WTC11 (cell line): ENCODE measurements at regions not wholly inside any gene's neighbourhood (a gene's known extent, or its start where the extent isn't known, plus 50 kb on each side); places are given as distances from the start of the nearest gene placed in this dataset.

ENCODE experiments used
- ATAC-seq: fragments of 200-7000 bp; cut with Tn5 transposase; 2 replicates; pipeline ENCODE4 v1.10.0; 2021; ENCODE audit warnings: mild to moderate bottlenecking, moderate library complexity
- CTCF ChIA-PET: fragments of 300-600 bp; sonication (Branson Sonifier 250); formaldehyde crosslinking; loops from one replicate; lab custom pipeline; 2021; ENCODE audit warnings: antibody characterized with exemption; lab: Charles Lee
- POLR2A ChIA-PET: fragments of 350-600 bp; sonication (Branson Sonifier 250); formaldehyde crosslinking; loops from one replicate; lab custom pipeline; 2021; ENCODE audit warnings: antibody characterized with exemption; lab: Charles Lee
- DNase-seq: peaks from one replicate; pipeline ENCODE4 v3.0.0; 2021; ENCODE audit warnings: low spot score
- H3K27ac Mint-ChIP-seq: 2 replicates; pipeline ENCODE4 v1.8.0; 2021; ENCODE audit warnings: mixed read lengths
- H3K27me3 Mint-ChIP-seq: 2 replicates; pipeline ENCODE4 v1.8.0; 2021; ENCODE audit warnings: low read depth, mild to moderate bottlenecking, moderate library complexity, mixed read lengths
- H3K36me3 Mint-ChIP-seq: 2 replicates; pipeline ENCODE4 v1.8.0; 2021; ENCODE audit warnings: mixed read lengths
- H3K4me1 Mint-ChIP-seq: 2 replicates; pipeline ENCODE4 v1.8.0; 2022; ENCODE audit warnings: mixed read lengths
- H3K4me3 Mint-ChIP-seq: 2 replicates; pipeline ENCODE4 v1.8.0; 2021; ENCODE audit warnings: mild to moderate bottlenecking, moderate library complexity, mixed read lengths
- H3K9me3 Mint-ChIP-seq: 2 replicates; pipeline ENCODE4 v1.8.0; 2021; ENCODE audit warnings: mixed read lengths
- CBFB ChIP-seq: sonication (generic); formaldehyde crosslinking; IDR thresholded peaks from 2 replicates; pipeline ENCODE4 v1.8.1; 2022; ENCODE audit warnings: mild to moderate bottlenecking, low read depth, missing genetic modification reagents
- GABPB1 ChIP-seq: sonication (generic); formaldehyde crosslinking; IDR thresholded peaks from 2 replicates; pipeline ENCODE4 v1.8.1; 2023; ENCODE audit warnings: mild to moderate bottlenecking, missing genetic modification reagents
- IRF2 ChIP-seq: sonication (generic); formaldehyde crosslinking; IDR thresholded peaks from 2 replicates; pipeline ENCODE4 v1.8.0; 2022; ENCODE audit warnings: low read depth, missing genetic modification reagents, borderline replicate concordance
- NFE2L1 ChIP-seq: sonication (generic); formaldehyde crosslinking; IDR thresholded peaks from 2 replicates; pipeline ENCODE4 v1.8.1; 2023; ENCODE audit warnings: missing genetic modification reagents
- SMAD4 ChIP-seq: sonication (generic); formaldehyde crosslinking; IDR thresholded peaks from 2 replicates; pipeline ENCODE4 v1.8.0; 2022; ENCODE audit warnings: mild to moderate bottlenecking, missing genetic modification reagents
- TEAD1 ChIP-seq: sonication (generic); formaldehyde crosslinking; IDR thresholded peaks from 2 replicates; pipeline ENCODE4 v1.8.0; 2022; ENCODE audit warnings: mild to moderate bottlenecking, missing genetic modification reagents
- TP53 ChIP-seq: sonication (generic); formaldehyde crosslinking; IDR thresholded peaks from 2 replicates; pipeline ENCODE4 v1.8.1; 2023; ENCODE audit warnings: mild to moderate bottlenecking, missing genetic modification reagents
- ZNF138 ChIP-seq: sonication (generic); formaldehyde crosslinking; conservative IDR thresholded peaks from 2 replicates; pipeline ENCODE4 v1.8.1; 2022; ENCODE audit warnings: mild to moderate bottlenecking, moderate library complexity, missing genetic modification reagents
- ZNF317 ChIP-seq: sonication (generic); formaldehyde crosslinking; IDR thresholded peaks from 2 replicates; pipeline ENCODE4 v1.8.1; 2023; ENCODE audit warnings: low read depth, mild to moderate bottlenecking, moderate library complexity, missing genetic modification reagents, borderline replicate concordance
- ZNF423 ChIP-seq: fragments of 250-450 bp; sonication (Bioruptor Pico); IDR thresholded peaks from 2 replicates; pipeline ENCODE4 v2.1.2; 2022; ENCODE audit warnings: mild to moderate bottlenecking, moderate library complexity
- TF ChIP-seq, protein P1 (sequence below): sonication (generic); formaldehyde crosslinking; IDR thresholded peaks from 2 replicates; pipeline ENCODE4 v1.8.1; 2022; ENCODE audit warnings: missing genetic modification reagents, borderline replicate concordance
- TF ChIP-seq, protein P2 (sequence below): sonication (generic); formaldehyde crosslinking; IDR thresholded peaks from 2 replicates; pipeline ENCODE4 v1.8.1; 2023; ENCODE audit warnings: mild to moderate bottlenecking, missing genetic modification reagents, borderline replicate concordance
- TF ChIP-seq, protein P3 (sequence below): fragments of 200-600 bp; IDR thresholded peaks from 2 replicates; pipeline ENCODE4 v1.8.0; 2022; ENCODE audit warnings: antibody characterized with exemption
- TF ChIP-seq, protein P4 (sequence below): sonication (generic); formaldehyde crosslinking; IDR thresholded peaks from 2 replicates; pipeline ENCODE4 v1.8.0; 2022; ENCODE audit warnings: mild to moderate bottlenecking, missing genetic modification reagents
- TF ChIP-seq, protein P5 (sequence below): sonication (generic); formaldehyde crosslinking; IDR thresholded peaks from 2 replicates; pipeline ENCODE4 v1.8.0; 2022; ENCODE audit warnings: missing genetic modification reagents

DNA sequence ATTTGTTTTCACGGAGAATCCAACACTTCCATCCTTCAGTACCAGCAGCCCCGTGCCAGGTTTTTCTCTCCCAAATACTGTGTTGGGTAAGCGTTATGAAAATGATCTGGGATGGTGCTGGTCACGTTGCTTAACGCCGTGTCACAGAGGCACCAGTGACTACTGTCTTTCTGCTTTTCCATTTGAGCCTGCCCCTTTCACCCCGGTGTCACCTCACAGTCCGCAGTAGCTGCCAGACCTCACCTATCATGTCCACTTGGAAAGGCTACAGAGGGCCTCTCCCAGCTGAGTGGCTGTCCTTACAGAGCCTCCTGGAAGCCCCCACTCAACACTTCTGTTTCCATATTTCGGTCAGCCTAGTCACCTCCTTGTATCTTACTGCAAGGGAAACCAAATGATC, 176.5 kb upstream of the ARID1B start:
- DNase-seq (no peak), ATAC-seq (no peak)
- peaks cover 23% of the 10 kb centered on the region for H3K4me1 Mint-ChIP-seq
- peaks cover 15% of the 10 kb centered on the region for H3K36me3 Mint-ChIP-seq
- TF ChIP-seq, protein P1, sequence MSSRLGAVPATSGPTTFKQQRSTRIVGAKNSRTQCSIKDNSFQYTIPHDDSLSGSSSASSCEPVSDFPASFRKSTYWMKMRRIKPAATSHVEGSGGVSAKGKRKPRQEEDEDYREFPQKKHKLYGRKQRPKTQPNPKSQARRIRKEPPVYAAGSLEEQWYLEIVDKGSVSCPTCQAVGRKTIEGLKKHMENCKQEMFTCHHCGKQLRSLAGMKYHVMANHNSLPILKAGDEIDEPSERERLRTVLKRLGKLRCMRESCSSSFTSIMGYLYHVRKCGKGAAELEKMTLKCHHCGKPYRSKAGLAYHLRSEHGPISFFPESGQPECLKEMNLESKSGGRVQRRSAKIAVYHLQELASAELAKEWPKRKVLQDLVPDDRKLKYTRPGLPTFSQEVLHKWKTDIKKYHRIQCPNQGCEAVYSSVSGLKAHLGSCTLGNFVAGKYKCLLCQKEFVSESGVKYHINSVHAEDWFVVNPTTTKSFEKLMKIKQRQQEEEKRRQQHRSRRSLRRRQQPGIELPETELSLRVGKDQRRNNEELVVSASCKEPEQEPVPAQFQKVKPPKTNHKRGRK (CRISPR knock-in tag), result no peak
- TF ChIP-seq ZNF138 (CRISPR knock-in tag), result no peak
- no peak for TF ChIP-seq ZNF423 (CRISPR knock-in tag)
- TF ChIP-seq, protein P2, sequence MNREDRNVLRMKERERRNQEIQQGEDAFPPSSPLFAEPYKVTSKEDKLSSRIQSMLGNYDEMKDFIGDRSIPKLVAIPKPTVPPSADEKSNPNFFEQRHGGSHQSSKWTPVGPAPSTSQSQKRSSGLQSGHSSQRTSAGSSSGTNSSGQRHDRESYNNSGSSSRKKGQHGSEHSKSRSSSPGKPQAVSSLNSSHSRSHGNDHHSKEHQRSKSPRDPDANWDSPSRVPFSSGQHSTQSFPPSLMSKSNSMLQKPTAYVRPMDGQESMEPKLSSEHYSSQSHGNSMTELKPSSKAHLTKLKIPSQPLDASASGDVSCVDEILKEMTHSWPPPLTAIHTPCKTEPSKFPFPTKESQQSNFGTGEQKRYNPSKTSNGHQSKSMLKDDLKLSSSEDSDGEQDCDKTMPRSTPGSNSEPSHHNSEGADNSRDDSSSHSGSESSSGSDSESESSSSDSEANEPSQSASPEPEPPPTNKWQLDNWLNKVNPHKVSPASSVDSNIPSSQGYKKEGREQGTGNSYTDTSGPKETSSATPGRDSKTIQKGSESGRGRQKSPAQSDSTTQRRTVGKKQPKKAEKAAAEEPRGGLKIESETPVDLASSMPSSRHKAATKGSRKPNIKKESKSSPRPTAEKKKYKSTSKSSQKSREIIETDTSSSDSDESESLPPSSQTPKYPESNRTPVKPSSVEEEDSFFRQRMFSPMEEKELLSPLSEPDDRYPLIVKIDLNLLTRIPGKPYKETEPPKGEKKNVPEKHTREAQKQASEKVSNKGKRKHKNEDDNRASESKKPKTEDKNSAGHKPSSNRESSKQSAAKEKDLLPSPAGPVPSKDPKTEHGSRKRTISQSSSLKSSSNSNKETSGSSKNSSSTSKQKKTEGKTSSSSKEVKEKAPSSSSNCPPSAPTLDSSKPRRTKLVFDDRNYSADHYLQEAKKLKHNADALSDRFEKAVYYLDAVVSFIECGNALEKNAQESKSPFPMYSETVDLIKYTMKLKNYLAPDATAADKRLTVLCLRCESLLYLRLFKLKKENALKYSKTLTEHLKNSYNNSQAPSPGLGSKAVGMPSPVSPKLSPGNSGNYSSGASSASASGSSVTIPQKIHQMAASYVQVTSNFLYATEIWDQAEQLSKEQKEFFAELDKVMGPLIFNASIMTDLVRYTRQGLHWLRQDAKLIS (CRISPR knock-in tag), result no peak
- TF ChIP-seq, protein P3, sequence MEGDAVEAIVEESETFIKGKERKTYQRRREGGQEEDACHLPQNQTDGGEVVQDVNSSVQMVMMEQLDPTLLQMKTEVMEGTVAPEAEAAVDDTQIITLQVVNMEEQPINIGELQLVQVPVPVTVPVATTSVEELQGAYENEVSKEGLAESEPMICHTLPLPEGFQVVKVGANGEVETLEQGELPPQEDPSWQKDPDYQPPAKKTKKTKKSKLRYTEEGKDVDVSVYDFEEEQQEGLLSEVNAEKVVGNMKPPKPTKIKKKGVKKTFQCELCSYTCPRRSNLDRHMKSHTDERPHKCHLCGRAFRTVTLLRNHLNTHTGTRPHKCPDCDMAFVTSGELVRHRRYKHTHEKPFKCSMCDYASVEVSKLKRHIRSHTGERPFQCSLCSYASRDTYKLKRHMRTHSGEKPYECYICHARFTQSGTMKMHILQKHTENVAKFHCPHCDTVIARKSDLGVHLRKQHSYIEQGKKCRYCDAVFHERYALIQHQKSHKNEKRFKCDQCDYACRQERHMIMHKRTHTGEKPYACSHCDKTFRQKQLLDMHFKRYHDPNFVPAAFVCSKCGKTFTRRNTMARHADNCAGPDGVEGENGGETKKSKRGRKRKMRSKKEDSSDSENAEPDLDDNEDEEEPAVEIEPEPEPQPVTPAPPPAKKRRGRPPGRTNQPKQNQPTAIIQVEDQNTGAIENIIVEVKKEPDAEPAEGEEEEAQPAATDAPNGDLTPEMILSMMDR, result no peak
- no peak for TF ChIP-seq CBFB (CRISPR knock-in tag)
- TF ChIP-seq ZNF317 (CRISPR knock-in tag), result no peak
- TF ChIP-seq, protein P4, sequence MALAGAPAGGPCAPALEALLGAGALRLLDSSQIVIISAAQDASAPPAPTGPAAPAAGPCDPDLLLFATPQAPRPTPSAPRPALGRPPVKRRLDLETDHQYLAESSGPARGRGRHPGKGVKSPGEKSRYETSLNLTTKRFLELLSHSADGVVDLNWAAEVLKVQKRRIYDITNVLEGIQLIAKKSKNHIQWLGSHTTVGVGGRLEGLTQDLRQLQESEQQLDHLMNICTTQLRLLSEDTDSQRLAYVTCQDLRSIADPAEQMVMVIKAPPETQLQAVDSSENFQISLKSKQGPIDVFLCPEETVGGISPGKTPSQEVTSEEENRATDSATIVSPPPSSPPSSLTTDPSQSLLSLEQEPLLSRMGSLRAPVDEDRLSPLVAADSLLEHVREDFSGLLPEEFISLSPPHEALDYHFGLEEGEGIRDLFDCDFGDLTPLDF, result no peak
- no peak for TF ChIP-seq NFE2L1 (CRISPR knock-in tag)
- no peak for TF ChIP-seq SMAD4 (CRISPR knock-in tag)
- TF ChIP-seq TEAD1 (CRISPR knock-in tag), result no peak
- TF ChIP-seq GABPB1 (CRISPR knock-in tag), result no peak
- no peak for TF ChIP-seq IRF2 (CRISPR knock-in tag)
- no peak for TF ChIP-seq TP53 (CRISPR knock-in tag)
- TF ChIP-seq, protein P5, sequence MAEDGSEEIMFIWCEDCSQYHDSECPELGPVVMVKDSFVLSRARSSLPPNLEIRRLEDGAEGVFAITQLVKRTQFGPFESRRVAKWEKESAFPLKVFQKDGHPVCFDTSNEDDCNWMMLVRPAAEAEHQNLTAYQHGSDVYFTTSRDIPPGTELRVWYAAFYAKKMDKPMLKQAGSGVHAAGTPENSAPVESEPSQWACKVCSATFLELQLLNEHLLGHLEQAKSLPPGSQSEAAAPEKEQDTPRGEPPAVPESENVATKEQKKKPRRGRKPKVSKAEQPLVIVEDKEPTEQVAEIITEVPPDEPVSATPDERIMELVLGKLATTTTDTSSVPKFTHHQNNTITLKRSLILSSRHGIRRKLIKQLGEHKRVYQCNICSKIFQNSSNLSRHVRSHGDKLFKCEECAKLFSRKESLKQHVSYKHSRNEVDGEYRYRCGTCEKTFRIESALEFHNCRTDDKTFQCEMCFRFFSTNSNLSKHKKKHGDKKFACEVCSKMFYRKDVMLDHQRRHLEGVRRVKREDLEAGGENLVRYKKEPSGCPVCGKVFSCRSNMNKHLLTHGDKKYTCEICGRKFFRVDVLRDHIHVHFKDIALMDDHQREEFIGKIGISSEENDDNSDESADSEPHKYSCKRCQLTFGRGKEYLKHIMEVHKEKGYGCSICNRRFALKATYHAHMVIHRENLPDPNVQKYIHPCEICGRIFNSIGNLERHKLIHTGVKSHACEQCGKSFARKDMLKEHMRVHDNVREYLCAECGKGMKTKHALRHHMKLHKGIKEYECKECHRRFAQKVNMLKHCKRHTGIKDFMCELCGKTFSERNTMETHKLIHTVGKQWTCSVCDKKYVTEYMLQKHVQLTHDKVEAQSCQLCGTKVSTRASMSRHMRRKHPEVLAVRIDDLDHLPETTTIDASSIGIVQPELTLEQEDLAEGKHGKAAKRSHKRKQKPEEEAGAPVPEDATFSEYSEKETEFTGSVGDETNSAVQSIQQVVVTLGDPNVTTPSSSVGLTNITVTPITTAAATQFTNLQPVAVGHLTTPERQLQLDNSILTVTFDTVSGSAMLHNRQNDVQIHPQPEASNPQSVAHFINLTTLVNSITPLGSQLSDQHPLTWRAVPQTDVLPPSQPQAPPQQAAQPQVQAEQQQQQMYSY, result no peak
- H3K4me3 Mint-ChIP-seq, result no peak overlapping the region
- ChIA-PET POLR2A (no interaction called here), CTCF (no interaction called here)
- peaks cover 3% of the 10 kb centered on the region for H3K27me3 Mint-ChIP-seq
- H3K27ac Mint-ChIP-seq, result no peak overlapping the region
- H3K9me3 Mint-ChIP-seq, result peaks cover 22% of the 10 kb centered on the region
